ENCODE measurements at regions not wholly inside any gene's neighbourhood (a gene's known extent, or its start where the extent isn't known, plus 50 kb on each side); places are given as distances from the start of the nearest gene placed in this dataset.
"Not testable (repeated sequence)": the region's sequence is repeated elsewhere in the genome, so short reads cannot be mapped to it uniquely, and the experiment has no call there.

DNA sequence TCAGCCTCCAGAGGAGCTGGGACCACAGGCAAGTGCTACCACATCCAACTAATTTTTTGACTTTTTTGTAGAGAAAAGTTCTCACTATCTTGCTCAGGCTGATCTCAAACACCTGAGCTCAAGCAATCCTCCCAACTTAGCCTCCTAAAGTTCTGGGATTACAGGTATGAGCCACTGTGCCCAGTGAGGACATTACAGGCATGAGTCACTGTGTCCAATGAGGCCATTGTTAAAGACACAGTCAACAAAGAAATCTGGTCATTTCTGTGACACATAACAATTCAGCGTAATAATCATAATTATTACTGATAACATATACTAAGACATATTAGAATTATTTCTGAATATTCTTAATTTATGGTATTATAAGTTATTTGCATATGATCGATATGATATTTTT lies 463.4 kb upstream of the NDN start:
- no peak overlapping the region for H3K4me3 ChIP-seq
- intact Hi-C loops (cut with DNase I): no loop called here

DNA sequence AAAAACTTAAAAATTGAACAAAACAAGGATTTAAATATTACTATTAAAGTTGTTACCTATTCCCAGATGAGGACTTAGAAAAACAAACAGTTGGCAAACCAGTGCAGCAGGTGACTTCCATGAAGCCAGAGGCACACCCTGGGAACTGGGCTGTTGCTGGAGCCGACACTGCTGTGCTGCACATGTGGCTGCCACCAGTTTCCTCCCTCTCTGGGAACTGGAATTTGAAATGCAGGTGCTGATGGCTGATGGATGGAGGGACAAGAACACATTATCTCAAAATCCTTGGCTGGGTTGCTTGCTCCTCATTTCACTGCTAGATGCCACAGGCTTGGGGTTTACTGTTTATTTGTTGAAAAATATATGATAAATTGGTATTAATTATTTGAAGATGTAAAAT lies 471.2 kb upstream of the NDN start:
- H3K4me1 ChIP-seq; H3K27ac ChIP-seq; intact Hi-C loops (cut with DNase I); H3K4me3 ChIP-seq; DNase-seq (ENCODE audit: low spot score in 2 of 2); H3K36me3 ChIP-seq; H3K27me3 ChIP-seq; H3K9me3 ChIP-seq: not testable (repeated sequence)

More for the DNA sequence above, 463.4 kb upstream of the NDN start:
- Histone ChIP-seq H3K27me3 (no peaks in the 10 kb centered on the region), H3K27ac (no peak overlapping the region), H3K36me3 (no peaks in the 10 kb centered on the region), H3K4me1 (no peaks in the 10 kb centered on the region), H3K9me3 (no peaks in the 10 kb centered on the region)
- TF ChIP-seq, protein P1, sequence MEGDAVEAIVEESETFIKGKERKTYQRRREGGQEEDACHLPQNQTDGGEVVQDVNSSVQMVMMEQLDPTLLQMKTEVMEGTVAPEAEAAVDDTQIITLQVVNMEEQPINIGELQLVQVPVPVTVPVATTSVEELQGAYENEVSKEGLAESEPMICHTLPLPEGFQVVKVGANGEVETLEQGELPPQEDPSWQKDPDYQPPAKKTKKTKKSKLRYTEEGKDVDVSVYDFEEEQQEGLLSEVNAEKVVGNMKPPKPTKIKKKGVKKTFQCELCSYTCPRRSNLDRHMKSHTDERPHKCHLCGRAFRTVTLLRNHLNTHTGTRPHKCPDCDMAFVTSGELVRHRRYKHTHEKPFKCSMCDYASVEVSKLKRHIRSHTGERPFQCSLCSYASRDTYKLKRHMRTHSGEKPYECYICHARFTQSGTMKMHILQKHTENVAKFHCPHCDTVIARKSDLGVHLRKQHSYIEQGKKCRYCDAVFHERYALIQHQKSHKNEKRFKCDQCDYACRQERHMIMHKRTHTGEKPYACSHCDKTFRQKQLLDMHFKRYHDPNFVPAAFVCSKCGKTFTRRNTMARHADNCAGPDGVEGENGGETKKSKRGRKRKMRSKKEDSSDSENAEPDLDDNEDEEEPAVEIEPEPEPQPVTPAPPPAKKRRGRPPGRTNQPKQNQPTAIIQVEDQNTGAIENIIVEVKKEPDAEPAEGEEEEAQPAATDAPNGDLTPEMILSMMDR (IDR thresholded peaks at IDR 0.05): no peak
- no peak for DNase-seq (ENCODE audit: low spot score in 2 of 2)

DNA sequence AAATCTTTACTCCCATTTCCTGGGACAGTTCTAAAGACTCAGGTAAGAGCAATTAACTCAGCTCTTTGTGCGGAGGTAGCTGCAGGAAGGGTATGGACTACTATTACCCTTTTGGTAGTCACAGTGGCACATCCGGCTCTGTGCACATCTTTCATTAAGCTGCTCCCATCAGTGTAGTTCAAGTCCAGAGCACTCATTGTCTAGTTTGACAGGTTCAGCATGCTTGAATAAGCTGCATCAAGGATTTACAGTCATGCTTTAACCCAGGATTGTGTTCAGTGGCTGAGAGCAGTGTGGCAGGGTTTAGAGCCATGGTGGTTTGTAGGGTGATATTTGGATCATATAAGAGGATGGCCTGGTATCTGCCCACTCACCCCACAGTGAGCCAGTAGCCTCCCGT lies 478.4 kb upstream of the NDN start:
- DNase-seq (ENCODE audit: low spot score in 2 of 2); H3K27me3 ChIP-seq; H3K9me3 ChIP-seq; H3K4me3 ChIP-seq; H3K36me3 ChIP-seq; intact Hi-C loops (cut with DNase I); H3K4me1 ChIP-seq; H3K27ac ChIP-seq: not testable (repeated sequence)

DNA sequence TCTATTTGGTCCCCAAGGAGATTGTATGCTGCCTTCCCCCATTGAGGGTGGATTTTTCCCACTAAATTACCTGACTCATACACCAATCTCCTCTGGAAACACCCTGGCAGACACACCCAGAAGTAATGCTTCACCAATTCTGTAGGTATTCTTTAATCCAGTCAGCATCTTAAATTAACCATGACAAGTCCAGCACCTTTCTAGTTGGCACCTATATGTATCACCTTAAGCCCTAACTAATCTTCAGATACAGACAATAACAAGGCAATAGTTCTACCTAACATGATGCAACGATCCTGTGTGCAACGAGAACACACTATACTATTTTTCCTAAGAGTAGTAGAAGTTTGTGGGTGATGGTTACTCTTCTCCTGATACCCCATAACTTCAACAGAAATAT lies 473.3 kb upstream of the NPAP1 start:
- H3K27me3 ChIP-seq; H3K36me3 ChIP-seq; H3K27ac ChIP-seq; DNase-seq (ENCODE audit: low spot score in 2 of 2); H3K4me3 ChIP-seq; intact Hi-C loops (cut with DNase I); H3K4me1 ChIP-seq; H3K9me3 ChIP-seq: not testable (repeated sequence)

DNA sequence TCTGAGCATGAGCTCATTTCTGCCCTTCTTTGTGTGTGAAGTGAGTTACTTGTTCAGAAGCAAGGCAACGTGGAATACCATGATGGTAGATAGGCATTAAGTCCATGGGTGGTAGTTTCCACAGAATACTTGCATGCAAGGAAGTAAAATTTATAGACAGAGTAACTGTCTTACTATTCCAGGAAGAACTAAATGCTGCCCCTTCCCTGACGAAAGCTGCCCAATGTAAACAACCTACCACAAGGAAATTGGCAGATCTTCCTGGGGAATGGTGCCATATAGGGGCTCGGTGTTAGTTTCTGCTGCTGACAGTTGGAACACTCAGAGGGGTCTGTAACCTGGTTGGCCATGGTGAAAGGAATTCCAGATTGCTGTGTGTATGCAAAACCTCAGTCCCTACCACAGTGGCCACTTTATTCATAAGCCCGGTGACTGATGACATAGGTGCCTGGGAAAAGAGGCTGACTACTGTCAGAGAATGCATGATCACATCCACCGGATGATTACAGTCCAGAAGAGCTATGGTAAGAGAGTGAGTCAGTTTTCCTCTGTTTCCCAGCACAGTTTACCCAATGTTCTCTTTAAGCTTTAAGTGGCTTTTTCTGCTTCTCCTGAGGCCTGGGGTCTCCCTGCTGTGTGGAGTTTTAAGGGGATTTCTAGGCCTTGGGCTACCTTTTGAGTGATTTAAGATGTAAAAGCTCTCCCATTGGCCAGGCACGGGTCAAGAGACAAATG lies 463.7 kb upstream of the NPAP1 start:
- H3K4me1 ChIP-seq; H3K9me3 ChIP-seq; H3K27ac ChIP-seq; DNase-seq (ENCODE audit: low spot score in 2 of 2); H3K36me3 ChIP-seq; H3K27me3 ChIP-seq; H3K4me3 ChIP-seq; intact Hi-C loops (cut with DNase I): not testable (repeated sequence)

DNA sequence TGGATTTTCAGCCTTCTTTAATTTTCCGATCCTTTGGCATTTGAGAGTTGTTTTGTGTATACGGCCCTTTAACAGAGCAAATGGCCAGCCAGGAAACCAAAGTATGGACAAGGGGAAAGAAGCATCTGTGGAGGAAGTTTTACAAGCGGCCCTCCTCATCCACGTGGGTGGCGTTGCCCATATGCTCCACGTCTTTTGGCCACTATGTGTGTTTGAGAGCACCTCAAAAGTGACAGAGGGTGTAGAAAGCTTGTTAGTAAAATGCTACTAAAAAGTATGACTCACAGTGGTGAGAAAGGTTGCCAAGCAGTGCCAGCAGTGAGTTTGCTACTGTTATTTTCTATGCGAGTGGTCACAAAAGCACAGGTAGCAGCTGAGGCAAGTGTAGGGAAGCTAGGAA lies 451.8 kb upstream of the NPAP1 start:
- Histone ChIP-seq H3K27ac (no peak overlapping the region), H3K4me1 (no peaks in the 10 kb centered on the region), H3K27me3 (no peaks in the 10 kb centered on the region), H3K36me3 (no peaks in the 10 kb centered on the region), H3K4me3 (no peak overlapping the region), H3K9me3 (no peaks in the 10 kb centered on the region)
- TF ChIP-seq, protein P1 (IDR thresholded peaks at IDR 0.05): no peak
- no peak for DNase-seq (ENCODE audit: low spot score in 2 of 2)
- intact Hi-C loops (cut with DNase I): no loop called here

DNA sequence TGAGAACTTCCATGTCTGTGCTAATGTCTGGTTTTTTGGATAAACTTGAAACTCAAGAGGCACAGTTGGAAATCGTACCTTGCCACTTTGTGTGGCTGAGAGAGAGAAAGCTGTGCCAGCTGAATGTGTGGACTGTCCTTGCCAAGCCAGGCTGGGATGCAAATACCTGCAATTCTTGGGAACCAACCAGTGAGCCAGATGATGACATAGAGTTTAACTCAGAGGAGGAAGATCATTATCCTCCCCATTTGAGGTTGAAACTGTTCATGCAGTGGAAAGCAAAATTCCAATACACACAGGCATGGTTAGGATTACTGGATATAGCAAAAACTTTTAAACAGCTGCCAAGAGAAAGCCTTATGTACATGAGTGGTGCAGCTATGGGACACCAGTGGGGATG lies 451.4 kb upstream of the NPAP1 start:
- Histone ChIP-seq H3K4me3 (no peak overlapping the region), H3K36me3 (no peaks in the 10 kb centered on the region), H3K4me1 (no peaks in the 10 kb centered on the region), H3K9me3 (no peaks in the 10 kb centered on the region), H3K27ac (no peak overlapping the region), H3K27me3 (no peaks in the 10 kb centered on the region)
- TF ChIP-seq, protein P1 (IDR thresholded peaks at IDR 0.05): no peak
- DNase-seq (ENCODE audit: low spot score in 2 of 2): no peak
- intact Hi-C loops (cut with DNase I): no loop called here

DNA sequence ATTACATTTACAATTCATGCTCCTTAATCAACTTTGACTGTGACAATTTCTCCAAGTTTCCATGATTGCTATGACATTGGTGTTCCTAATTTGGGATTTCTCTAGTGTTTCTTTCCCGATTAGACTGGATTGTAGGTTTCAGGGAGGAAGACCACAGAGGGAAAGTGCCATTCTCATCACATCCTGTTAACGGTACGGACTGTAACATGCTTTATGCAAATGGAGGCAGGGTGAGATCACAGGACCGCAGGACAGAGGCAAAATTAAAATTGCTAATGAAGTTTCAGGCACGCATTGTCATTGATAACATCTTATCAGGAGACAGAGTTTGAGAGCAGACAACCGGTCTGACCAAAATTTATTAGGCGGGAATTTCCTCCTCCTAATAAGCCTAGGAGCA lies 446.7 kb upstream of the NPAP1 start:
- H3K36me3 ChIP-seq; DNase-seq (ENCODE audit: low spot score in 2 of 2); H3K27ac ChIP-seq; H3K27me3 ChIP-seq; H3K9me3 ChIP-seq; H3K4me1 ChIP-seq; H3K4me3 ChIP-seq; intact Hi-C loops (cut with DNase I): not testable (repeated sequence)

DNA sequence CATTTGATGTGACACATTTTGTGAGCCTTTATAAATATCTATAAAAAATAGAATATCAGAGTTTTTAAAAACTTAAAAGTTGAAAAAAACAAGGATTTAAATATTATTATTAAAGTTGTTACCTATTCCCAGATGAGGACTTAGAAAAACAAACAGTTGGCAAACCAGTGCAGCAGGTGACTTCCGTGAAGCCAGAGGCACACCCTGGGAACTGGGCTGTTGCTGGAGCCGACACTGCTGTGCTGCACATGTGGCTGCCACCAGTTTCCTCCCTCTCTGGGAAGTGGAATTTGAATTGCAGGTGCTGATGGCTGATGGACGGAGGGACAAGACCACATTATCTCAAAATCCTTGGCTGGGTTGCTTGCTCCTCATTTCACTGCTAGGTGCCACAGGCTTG lies 442.4 kb upstream of the NPAP1 start:
- intact Hi-C loops (cut with DNase I); H3K9me3 ChIP-seq: not testable (repeated sequence)

DNA sequence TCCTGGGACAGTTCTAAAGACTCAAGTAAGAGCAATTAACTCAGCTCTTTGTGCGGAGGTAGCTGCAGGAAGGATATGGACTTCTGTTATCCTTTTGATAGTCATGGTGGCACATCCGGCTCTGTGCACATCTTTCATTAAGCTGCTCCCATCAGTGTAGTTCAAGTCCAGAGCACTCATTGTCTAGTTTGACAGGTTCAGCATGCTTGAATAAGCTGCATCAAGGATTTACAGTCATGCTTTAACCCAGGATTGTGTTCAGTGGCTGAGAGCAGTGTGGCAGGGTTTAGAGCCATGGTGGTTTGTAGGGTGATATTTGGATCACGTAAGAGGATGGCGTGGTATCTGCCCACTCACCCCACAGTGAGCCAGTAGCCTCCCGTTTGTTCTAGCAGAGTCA lies 435.0 kb upstream of the NPAP1 start:
- H3K4me1 ChIP-seq; H3K36me3 ChIP-seq; H3K27ac ChIP-seq; intact Hi-C loops (cut with DNase I); H3K9me3 ChIP-seq; H3K4me3 ChIP-seq; DNase-seq (ENCODE audit: low spot score in 2 of 2); H3K27me3 ChIP-seq: not testable (repeated sequence)

More for the DNA sequence above, 442.4 kb upstream of the NPAP1 start:
- H3K4me3 ChIP-seq; H3K27ac ChIP-seq; H3K27me3 ChIP-seq; H3K36me3 ChIP-seq; H3K4me1 ChIP-seq; DNase-seq (ENCODE audit: low spot score in 2 of 2): not testable (repeated sequence)

DNA sequence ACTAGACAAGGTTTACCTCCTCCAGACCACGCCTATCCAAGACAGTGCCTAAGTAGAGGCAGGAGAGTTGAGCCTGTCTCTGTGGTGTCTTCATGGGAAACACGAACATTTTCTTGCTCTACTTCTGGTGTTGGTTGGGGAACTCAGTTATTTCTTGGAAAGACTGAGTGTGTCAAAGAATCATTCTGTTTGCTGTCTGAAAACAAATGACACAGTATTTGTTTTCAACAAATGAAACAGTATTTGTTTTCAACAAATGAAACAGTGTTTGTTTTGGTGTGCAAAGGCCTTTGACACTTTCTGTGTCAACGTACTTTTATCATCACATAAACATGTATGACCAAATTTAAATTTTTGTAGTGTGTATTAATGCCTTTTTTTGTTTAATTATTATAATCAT lies 416.5 kb upstream of the NPAP1 start:
- intact Hi-C loops (cut with DNase I); H3K27ac ChIP-seq; H3K27me3 ChIP-seq; DNase-seq (ENCODE audit: low spot score in 2 of 2); H3K4me3 ChIP-seq; H3K9me3 ChIP-seq; H3K4me1 ChIP-seq; H3K36me3 ChIP-seq: not testable (repeated sequence)

DNA sequence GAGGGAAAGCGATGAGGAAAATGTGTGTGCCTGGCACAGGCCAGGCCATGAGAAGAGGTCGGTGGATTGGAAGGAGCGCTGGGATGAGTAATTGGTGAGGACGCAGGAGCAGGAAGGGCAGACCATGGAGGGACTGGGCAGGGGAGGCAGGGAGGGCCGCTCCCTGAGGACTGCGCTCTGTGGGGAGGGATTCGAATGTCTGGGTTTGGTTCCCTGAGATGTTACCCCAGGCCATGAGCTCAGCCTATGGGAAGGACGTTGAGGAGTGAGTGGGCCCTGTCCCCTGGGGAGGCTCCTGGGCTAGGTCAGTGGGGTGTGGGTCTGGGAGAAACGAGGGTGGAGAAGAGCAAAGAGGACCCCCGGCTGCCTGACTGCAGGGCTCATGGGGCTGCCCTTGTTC lies 415.2 kb upstream of the NPAP1 start:
- H3K36me3 ChIP-seq; H3K27me3 ChIP-seq; H3K27ac ChIP-seq; H3K4me3 ChIP-seq; intact Hi-C loops (cut with DNase I); H3K4me1 ChIP-seq; H3K9me3 ChIP-seq; DNase-seq (ENCODE audit: low spot score in 2 of 2): not testable (repeated sequence)

Measured in ascending aorta (tissue), 2 donors.